NCI-H1694 treated with DMSO at 0.1 percent for 48 hours (cell line): ENCODE measurements at regions not wholly inside any gene's neighbourhood (a gene's known extent, or its start where the extent isn't known, plus 50 kb on each side); places are given as distances from the start of the nearest gene placed in this dataset.

Source experiments
- DNase-seq: peaks from one replicate; lab custom pipeline; 2025; lab: John Stamatoyannopoulos, UW

- no peak for DNase-seq
Measured at GRCh38 chr2:240284503-240285259, 144.2 kb upstream of the OTOS start.

- no peak for DNase-seq
Measured at GRCh38 chr2:240285725-240286124, 145.3 kb upstream of the OTOS start.

GRCh38 chr2:240286596-240286995, 146.1 kb upstream of the OTOS start:
- DNase-seq, result peak; percentile 43

- DNase-seq, result peak; percentile 38
Measured at GRCh38 chr2:240287011-240287410, 146.6 kb upstream of the OTOS start.

- no peak for DNase-seq
Measured at GRCh38 chr2:240287496-240288086, 147.1 kb upstream of the OTOS start.

- no peak for DNase-seq
Measured at GRCh38 chr2:240288087-240288521, 147.4 kb upstream of the GPC1 start.

- no peak for DNase-seq
Measured at GRCh38 chr2:240289701-240290431, 145.6 kb upstream of the GPC1 start.

- no peak for DNase-seq
Measured at GRCh38 chr2:240290432-240291336, 144.8 kb upstream of the GPC1 start.

- no peak for DNase-seq
Measured at GRCh38 chr2:240291337-240292034, 144.0 kb upstream of the GPC1 start.

GRCh38 chr2:240292035-240292574, 143.4 kb upstream of the GPC1 start:
- DNase-seq, result no peak

GRCh38 chr2:240292619-240293525, 142.6 kb upstream of the GPC1 start:
- DNase-seq, result no peak

- DNase-seq, result no peak
Measured at GRCh38 chr2:240293557-240294461, 141.7 kb upstream of the GPC1 start.

- no peak for DNase-seq
Measured at GRCh38 chr2:240294514-240294913, 140.9 kb upstream of the GPC1 start.

GRCh38 chr2:240295256-240296103, 140.0 kb upstream of the GPC1 start:
- no peak for DNase-seq

GRCh38 chr2:240296104-240296406, 139.4 kb upstream of the GPC1 start:
- DNase-seq, result no peak

GRCh38 chr2:240296476-240297255, 138.8 kb upstream of the GPC1 start:
- DNase-seq, result no peak
